C4-2B (cell line): ENCODE measurements at regions not wholly inside any gene's neighbourhood (a gene's known extent, or its start where the extent isn't known, plus 50 kb on each side); places are given as distances from the start of the nearest gene placed in this dataset.

Experiments used
- ZFX ChIP-seq: fragments of 450-650 bp; IDR thresholded peaks from 2 replicates; pipeline ENCODE4 v1.6.1; 2017
- TF ChIP-seq, protein P1 (sequence below): fragments of 450-650 bp; conservative IDR thresholded peaks from 2 replicates; pipeline ENCODE4 v1.5.1; 2017; ENCODE audit warnings: mild to moderate bottlenecking

DNA sequence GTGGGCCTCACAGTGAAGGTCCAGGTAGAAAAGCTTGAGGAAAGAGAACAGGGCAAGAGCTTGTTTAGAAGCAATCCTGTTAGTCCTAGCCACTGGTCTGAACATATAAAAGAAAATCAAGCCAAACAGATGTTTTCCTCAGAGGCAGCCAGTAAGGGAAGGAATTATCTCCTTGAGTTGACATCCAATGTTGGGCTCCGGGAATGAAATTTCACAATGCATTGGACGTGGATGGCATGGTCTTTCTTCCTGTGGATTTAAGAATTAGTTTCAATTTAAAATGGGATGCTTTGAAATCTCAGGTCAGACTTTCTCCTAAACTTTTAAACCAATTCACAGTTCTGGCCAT, 92.1 kb downstream of the ACKR3 start:
- TF ChIP-seq, protein P1, sequence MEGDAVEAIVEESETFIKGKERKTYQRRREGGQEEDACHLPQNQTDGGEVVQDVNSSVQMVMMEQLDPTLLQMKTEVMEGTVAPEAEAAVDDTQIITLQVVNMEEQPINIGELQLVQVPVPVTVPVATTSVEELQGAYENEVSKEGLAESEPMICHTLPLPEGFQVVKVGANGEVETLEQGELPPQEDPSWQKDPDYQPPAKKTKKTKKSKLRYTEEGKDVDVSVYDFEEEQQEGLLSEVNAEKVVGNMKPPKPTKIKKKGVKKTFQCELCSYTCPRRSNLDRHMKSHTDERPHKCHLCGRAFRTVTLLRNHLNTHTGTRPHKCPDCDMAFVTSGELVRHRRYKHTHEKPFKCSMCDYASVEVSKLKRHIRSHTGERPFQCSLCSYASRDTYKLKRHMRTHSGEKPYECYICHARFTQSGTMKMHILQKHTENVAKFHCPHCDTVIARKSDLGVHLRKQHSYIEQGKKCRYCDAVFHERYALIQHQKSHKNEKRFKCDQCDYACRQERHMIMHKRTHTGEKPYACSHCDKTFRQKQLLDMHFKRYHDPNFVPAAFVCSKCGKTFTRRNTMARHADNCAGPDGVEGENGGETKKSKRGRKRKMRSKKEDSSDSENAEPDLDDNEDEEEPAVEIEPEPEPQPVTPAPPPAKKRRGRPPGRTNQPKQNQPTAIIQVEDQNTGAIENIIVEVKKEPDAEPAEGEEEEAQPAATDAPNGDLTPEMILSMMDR, result no peak
- TF ChIP-seq ZFX, result no peak
